GM10266 (cell line): ENCODE measurements at regions not wholly inside any gene's neighbourhood (a gene's known extent, or its start where the extent isn't known, plus 50 kb on each side); places are given as distances from the start of the nearest gene placed in this dataset.

Source experiments
- DNase-seq: peaks from one replicate; pipeline ENCODE4 v3.0.0; 2012; ENCODE audit errors: extremely low spot score
- TF ChIP-seq, protein P1 (sequence below): IDR thresholded peaks from 2 replicates; pipeline ENCODE4 v1.5.1; 2012; ENCODE audit warnings: mild to moderate bottlenecking, low read depth; ENCODE audit not compliant: control insufficient read depth, insufficient read depth; ENCODE audit errors: missing control alignments

DNA sequence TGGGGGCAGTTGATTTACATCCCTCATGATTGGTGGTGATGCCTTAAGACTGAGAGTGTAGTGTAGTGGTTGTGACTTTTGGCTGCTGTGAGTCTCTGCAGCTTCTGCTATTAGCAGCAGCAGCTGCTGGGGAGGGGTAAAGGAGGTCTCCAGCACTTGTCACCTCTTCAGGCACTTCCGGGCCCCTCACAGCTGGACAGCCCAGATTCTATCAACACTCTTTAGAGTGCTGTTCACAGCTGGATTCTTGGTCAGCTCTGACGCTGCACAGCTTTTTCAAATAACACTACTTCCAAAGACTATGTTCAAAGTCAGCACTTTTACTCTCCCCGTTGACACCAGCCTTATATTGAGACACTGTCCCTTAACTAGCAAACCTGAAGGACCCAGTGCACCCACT is 396.0 kb downstream of the MEIS1 start:
- TF ChIP-seq, protein P1, sequence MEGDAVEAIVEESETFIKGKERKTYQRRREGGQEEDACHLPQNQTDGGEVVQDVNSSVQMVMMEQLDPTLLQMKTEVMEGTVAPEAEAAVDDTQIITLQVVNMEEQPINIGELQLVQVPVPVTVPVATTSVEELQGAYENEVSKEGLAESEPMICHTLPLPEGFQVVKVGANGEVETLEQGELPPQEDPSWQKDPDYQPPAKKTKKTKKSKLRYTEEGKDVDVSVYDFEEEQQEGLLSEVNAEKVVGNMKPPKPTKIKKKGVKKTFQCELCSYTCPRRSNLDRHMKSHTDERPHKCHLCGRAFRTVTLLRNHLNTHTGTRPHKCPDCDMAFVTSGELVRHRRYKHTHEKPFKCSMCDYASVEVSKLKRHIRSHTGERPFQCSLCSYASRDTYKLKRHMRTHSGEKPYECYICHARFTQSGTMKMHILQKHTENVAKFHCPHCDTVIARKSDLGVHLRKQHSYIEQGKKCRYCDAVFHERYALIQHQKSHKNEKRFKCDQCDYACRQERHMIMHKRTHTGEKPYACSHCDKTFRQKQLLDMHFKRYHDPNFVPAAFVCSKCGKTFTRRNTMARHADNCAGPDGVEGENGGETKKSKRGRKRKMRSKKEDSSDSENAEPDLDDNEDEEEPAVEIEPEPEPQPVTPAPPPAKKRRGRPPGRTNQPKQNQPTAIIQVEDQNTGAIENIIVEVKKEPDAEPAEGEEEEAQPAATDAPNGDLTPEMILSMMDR, result no peak
- no peak for DNase-seq

DNA sequence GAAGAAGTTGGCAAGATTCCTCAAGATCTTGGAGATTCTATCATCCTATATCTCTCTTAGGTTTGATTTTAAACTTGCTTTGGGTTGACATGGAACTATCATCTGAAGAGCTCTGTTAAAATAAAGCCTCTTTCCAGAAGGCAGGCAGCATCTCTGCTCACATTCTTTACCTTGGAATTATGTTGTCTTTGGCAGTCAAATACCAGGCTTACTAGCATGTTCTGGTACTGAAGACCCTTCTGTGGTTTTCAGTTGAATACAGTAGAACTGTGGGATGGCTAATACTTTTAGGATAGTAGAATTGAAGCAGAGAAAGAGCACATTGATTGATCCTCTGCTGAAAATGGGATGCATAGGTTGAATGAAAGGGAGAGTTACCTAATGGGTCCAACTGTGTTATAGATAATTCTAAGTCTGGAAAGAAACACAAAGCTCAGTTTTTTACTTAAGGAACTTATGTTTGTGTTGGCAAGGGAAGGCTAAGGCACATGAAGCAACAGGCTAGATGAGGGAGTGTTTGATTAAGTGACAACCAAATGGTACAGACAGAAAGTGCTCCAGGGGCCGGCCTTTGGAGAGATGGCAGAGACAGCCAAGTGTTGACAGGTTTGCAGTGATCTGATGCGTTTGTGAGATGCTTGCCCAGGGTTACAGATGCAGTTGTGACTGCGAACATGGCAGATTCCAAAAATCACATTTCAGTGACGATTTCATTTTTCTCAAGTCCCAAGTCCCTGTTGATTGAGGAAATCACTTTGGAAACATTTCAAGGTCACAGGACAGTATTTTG is 397.9 kb downstream of the MEIS1 start:
- TF ChIP-seq, protein P1, result no peak
- DNase-seq, result no peak

DNA sequence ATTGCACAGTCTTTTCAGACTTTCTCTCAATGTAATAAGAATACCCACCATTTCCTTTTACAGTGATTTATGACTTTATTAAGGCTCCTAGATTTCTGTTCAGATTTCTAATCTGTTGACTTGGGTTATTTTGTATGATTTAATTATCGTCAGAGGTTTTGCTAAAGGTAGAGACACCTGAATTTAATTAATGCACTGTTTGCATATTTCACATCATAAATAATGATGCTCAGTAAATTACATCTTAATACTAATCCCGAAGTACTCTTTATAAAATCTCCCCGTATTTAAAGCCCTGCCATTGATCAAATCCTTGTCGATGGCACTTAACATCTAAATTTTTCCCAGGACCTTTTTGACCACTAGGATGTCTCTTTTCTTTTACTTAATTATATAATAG is 399.9 kb downstream of the MEIS1 start:
- TF ChIP-seq, protein P1, result no peak
- DNase-seq, result no peak

DNA sequence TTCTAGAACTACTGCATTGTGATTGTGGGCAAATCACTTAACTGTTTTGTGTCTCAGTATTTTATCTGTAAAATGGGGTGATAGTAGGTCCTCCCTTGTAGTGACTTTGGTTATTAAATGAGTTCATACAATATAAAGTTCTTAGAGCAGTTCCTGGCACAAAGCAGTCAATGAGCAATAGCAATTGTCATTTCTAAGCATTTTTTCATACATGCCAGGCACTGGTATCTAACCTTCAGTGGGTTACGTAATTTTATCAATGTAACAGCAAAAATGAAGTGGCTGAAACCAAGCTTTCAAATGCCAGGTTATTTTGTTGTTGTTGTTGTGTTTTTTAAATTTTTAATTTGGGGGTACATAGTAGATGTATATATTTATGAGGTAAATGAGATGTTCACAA is 401.9 kb downstream of the MEIS1 start:
- TF ChIP-seq, protein P1, result no peak
- DNase-seq, result no peak

DNA sequence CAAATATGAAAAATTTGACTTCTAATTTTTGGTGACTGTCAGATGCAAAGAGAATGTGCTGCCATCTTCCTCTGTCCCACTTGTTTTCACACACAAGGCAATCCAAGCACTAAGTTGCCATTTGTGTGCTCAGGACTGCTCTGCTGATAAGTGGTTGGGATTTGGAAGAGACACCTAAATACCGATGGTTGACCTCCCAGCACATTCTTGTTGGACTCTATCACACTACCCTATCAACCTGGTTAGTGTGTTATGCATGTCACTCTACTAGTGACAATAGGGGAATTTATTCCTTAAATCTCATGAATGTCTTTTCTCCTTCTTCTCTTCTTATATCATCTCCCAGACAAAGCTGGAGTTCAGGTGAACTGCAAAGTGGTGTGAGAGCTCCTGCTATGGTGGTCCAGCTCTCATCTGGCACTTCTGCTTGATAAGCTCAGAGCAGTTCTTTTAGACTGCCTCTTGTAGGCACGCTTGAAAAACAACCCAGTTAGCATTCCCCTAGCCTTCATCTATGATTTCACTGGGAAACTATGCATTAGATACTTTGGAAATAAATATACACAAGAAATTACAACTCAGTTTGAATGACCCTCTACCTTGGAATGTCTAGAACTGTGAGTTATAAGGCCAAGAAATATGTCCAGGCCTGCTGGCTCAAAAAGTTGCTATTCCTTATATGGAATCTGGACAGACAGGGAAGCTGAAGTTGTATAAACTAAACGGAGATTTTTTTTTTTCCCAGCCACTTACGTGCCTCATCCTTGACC is 404.8 kb downstream of the MEIS1 start:
- TF ChIP-seq, protein P1, result no peak
- DNase-seq, result no peak

GRCh38 chr2:66840321-66841002 is 405.5 kb downstream of the MEIS1 start:
- TF ChIP-seq, protein P1, result no peak
- no peak for DNase-seq
